ENCODE measurements at regions not wholly inside any gene's neighbourhood (a gene's known extent, or its start where the extent isn't known, plus 50 kb on each side); places are given as distances from the start of the nearest gene placed in this dataset.

DNA sequence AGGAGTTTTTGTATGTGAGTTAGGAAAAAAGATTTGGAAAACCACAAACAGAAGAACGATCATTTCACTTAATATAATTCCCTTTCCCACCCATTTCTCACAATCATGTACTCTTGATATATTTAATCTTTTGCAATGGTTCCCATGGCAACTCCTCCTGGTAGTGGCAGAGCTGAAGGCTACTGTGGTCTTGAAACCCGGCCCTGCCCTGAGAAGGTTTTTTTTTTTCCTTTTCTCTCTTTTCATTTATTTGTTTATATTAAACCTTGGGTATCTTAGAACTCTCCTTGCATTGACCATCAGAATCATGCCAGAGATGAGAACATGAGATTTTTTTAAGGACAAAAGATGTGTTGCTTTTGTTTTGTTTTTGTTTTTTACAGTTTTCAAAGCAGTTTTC lies 566.1 kb upstream of the NRP1 start:
- DNase-seq (no peak), ATAC-seq (no peak)
- POLR2A ChIA-PET: no interaction called here
- Mint-ChIP-seq H3K36me3 (no peaks in the 10 kb centered on the region), H3K27ac (no peak overlapping the region), H3K9me3 (peaks cover 0 to 6% (median 2%) of the 10 kb centered on the region in 11 donors), H3K4me1 (no peaks in the 10 kb centered on the region), H3K27me3 (peaks cover 0 to 25% (median 24%) of the 10 kb centered on the region in 5 donors), H3K4me3 (no peak overlapping the region)
- H3K27me3 ChIP-seq (ENCODE audit: control insufficient read depth in 2 of 2, insufficient read depth in 2 of 2, low read length in 2 of 2): no peaks in the 10 kb centered on the region
- H3K27ac ChIP-seq (ENCODE audit: low read depth, low read length): no peak overlapping the region
- H3K4me1 ChIP-seq (ENCODE audit: control insufficient read depth in 2 of 2, insufficient read depth in 2 of 2, low read length in 2 of 2): no peaks in the 10 kb centered on the region
- no peak overlapping the region for H3K4me3 ChIP-seq (ENCODE audit: low read length)
- CTCF ChIA-PET: no interaction called here
- H3K9me3 ChIP-seq (ENCODE audit: control insufficient read depth in 2 of 3, low read length in 3 of 3): no peaks in the 10 kb centered on the region
- no peaks in the 10 kb centered on the region for H3K36me3 ChIP-seq (ENCODE audit: control insufficient read depth in 2 of 3, insufficient read depth in 3 of 3, low read length in 3 of 3)
- intact Hi-C loops (cut with micrococcal nuclease): no loop called here

DNA sequence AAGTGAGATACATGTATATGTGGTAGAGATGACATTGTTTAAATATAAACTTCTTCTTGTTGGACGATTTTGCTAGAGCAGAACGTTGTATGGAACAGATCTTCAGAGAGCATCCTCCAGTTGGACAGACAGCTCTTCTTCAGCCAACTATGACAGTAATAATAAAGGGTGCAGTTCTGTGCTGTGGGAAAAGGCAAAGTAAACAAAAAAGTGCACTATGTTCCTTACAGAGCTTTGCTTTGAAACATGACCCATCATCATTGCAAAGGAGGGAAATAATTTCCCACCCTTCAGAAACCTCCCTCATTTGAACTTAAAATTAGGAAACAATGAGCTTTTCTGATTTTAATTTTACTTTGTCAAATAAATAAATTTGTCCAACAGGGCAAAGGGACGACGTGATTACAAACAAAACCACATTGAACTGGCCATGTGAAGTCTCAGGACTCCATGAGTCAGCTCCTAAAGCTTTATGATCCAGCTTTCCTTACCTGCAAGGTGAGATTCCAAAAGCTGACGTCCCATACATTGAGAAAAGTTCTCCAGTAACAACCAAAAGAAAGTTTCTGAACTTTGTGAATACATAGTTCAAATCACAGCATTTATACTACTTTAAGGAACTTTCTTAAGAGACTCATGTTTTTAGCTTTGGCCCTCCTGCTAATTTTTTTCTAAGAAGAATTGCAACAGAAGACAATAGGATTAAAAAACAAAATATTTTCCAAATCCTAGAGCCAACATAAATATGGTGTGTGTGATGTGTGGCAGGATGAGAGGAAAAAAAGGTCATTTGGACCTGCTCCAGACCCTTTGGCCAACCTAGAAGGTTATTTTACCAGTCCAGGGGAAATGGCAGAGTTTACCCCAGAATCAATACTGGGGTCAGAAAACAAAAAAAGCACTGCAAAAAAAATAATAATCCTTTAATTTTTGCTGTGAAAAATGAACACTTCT lies 565.4 kb upstream of the NRP1 start:
- H3K4me1 Mint-ChIP-seq: no peaks in the 10 kb centered on the region
- ChIA-PET CTCF (no interaction called here), POLR2A (interaction anchor here (0.6 kb wide), 1 partner anchor 555 kb away, joined by 4 read pairs; no protein-coding TSS in a partner anchor)
- Histone ChIP-seq H3K27ac (ENCODE audit: low read depth, low read length) (no peak overlapping the region), H3K27me3 (ENCODE audit: control insufficient read depth in 2 of 2, insufficient read depth in 2 of 2, low read length in 2 of 2) (no peaks in the 10 kb centered on the region), H3K36me3 (ENCODE audit: control insufficient read depth in 2 of 3, insufficient read depth in 3 of 3, low read length in 3 of 3) (no peaks in the 10 kb centered on the region), H3K9me3 (ENCODE audit: control insufficient read depth in 2 of 3, low read length in 3 of 3) (no peaks in the 10 kb centered on the region), H3K4me3 (ENCODE audit: low read length) (no peak overlapping the region), H3K4me1 (ENCODE audit: control insufficient read depth in 2 of 2, insufficient read depth in 2 of 2, low read length in 2 of 2) (no peaks in the 10 kb centered on the region)
- no peaks in the 10 kb centered on the region for H3K36me3 Mint-ChIP-seq
- ATAC-seq: no peak
- DNase-seq: no peak
- H3K27ac Mint-ChIP-seq: no peak overlapping the region
- no peak overlapping the region for H3K4me3 Mint-ChIP-seq
- H3K9me3 Mint-ChIP-seq: peaks cover 0 to 6% (median 2%) of the 10 kb centered on the region in 11 donors
- H3K27me3 Mint-ChIP-seq: peaks cover 0 to 30% (median 24%) of the 10 kb centered on the region in 5 donors
- intact Hi-C loops (cut with micrococcal nuclease): no loop called here

DNA sequence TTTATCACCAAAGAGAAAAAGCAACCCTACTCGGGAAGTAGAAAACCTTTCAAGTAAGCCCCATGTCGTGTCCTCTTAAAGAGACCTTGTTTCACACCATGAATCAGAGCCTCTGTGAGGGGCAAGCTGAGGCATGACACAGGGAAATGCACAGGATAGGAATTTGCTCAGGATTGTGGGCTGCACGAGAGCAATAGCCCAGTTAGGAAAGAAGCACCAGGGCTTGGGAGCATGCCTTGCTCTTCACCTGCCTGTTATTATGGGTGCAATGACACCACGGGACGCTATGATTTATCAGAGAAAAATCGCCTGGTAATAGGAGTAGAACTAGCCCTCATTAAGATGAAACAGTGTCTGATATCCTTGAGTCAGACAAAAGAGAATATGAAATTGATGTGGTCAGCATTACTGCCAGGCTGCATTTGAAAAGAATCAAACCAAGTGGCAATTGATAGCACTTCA lies 562.9 kb upstream of the NRP1 start:
- Mint-ChIP-seq H3K4me1 (no peaks in the 10 kb centered on the region), H3K27ac (no peak overlapping the region), H3K27me3 (peaks cover 0 to 30% (median 24%) of the 10 kb centered on the region in 5 donors), H3K4me3 (no peak overlapping the region), H3K36me3 (no peaks in the 10 kb centered on the region), H3K9me3 (peaks cover 0 to 6% (median 2%) of the 10 kb centered on the region in 11 donors)
- no peak for DNase-seq
- no peaks in the 10 kb centered on the region for H3K36me3 ChIP-seq (ENCODE audit: control insufficient read depth in 2 of 3, insufficient read depth in 3 of 3, low read length in 3 of 3)
- no peak overlapping the region for H3K4me3 ChIP-seq (ENCODE audit: low read length)
- H3K4me1 ChIP-seq (ENCODE audit: control insufficient read depth in 2 of 2, insufficient read depth in 2 of 2, low read length in 2 of 2): no peaks in the 10 kb centered on the region
- ChIA-PET POLR2A (no interaction called here), CTCF (no interaction called here)
- ATAC-seq: no peak
- intact Hi-C loops (cut with micrococcal nuclease): no loop called here
- no peaks in the 10 kb centered on the region for H3K9me3 ChIP-seq (ENCODE audit: control insufficient read depth in 2 of 3, low read length in 3 of 3)
- H3K27me3 ChIP-seq (ENCODE audit: control insufficient read depth in 2 of 2, insufficient read depth in 2 of 2, low read length in 2 of 2): no peaks in the 10 kb centered on the region
- H3K27ac ChIP-seq (ENCODE audit: low read depth, low read length): no peak overlapping the region

DNA sequence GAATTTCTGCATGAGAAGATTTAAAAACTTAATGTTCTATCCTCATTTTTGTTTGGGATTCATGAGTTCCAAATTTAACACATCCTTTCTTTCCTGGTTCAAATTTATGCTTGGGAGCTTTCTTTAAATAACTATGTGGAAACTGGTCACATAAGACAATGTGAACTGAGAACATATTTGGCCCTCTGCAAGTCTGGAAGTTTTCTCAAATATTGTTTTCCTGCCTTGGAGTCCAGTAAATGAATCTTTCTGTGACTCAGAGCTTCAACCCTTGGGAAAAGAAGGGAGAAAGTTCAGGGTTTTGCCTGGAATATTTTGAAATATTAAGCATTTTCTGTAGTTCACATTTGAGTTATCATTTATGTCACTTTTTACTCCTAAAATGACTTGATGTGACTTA lies 559.0 kb upstream of the NRP1 start:
- no peak for DNase-seq
- no peak overlapping the region for H3K4me3 ChIP-seq (ENCODE audit: low read length)
- no peaks in the 10 kb centered on the region for H3K4me1 Mint-ChIP-seq
- ChIA-PET CTCF (interaction anchor here (0.6 kb wide), 1 partner anchor 14 kb away, joined by 3 read pairs; no protein-coding TSS in a partner anchor), POLR2A (no interaction called here)
- H3K9me3 ChIP-seq (ENCODE audit: control insufficient read depth in 2 of 3, low read length in 3 of 3): no peaks in the 10 kb centered on the region
- H3K4me1 ChIP-seq (ENCODE audit: control insufficient read depth in 2 of 2, insufficient read depth in 2 of 2, low read length in 2 of 2): no peaks in the 10 kb centered on the region
- ATAC-seq: no peak
- H3K4me3 Mint-ChIP-seq: no peak overlapping the region
- no peaks in the 10 kb centered on the region for H3K36me3 Mint-ChIP-seq
- H3K36me3 ChIP-seq (ENCODE audit: control insufficient read depth in 2 of 3, insufficient read depth in 3 of 3, low read length in 3 of 3): no peaks in the 10 kb centered on the region
- intact Hi-C loops (cut with micrococcal nuclease): no loop called here
- H3K9me3 Mint-ChIP-seq: peaks cover 0 to 6% (median 0%) of the 10 kb centered on the region in 11 donors
- peaks cover 0 to 23% (median 18%) of the 10 kb centered on the region in 5 donors for H3K27me3 Mint-ChIP-seq
- H3K27ac ChIP-seq (ENCODE audit: low read depth, low read length): no peak overlapping the region
- no peaks in the 10 kb centered on the region for H3K27me3 ChIP-seq (ENCODE audit: control insufficient read depth in 2 of 2, insufficient read depth in 2 of 2, low read length in 2 of 2)
- H3K27ac Mint-ChIP-seq: no peak overlapping the region

DNA sequence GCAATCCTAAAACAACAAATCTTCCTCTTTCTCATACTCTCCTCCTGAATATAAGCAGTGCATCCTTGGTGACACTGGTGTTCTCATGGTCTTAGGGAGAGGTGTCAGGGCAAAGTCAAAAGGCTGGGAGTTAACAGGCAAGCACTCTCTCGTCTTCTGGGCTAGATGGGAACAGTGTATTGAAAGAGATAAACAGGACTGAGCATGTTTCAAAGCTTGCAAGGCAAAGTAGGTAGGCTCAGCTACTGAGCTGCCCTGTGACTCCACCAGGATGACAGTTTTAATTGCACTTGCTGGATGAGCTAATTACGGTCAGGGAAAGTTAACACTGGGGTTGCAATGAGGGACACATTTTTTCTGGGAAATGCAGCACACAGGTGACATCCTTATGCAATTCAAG lies 554.9 kb upstream of the NRP1 start:
- Mint-ChIP-seq H3K27me3 (peaks cover 0 to 6% (median 4%) of the 10 kb centered on the region in 5 donors), H3K36me3 (no peaks in the 10 kb centered on the region), H3K4me3 (no peak overlapping the region), H3K9me3 (peaks cover 0 to 6% (median 0%) of the 10 kb centered on the region in 11 donors), H3K27ac (no peak overlapping the region), H3K4me1 (no peaks in the 10 kb centered on the region)
- ChIA-PET CTCF (no interaction called here), POLR2A (no interaction called here)
- intact Hi-C loops (cut with micrococcal nuclease): no loop called here
- ATAC-seq (no peak), DNase-seq (no peak)
- no peaks in the 10 kb centered on the region for H3K27me3 ChIP-seq (ENCODE audit: control insufficient read depth in 2 of 2, insufficient read depth in 2 of 2, low read length in 2 of 2)
- H3K27ac ChIP-seq (ENCODE audit: low read depth, low read length): no peak overlapping the region
- H3K36me3 ChIP-seq (ENCODE audit: control insufficient read depth in 2 of 3, insufficient read depth in 3 of 3, low read length in 3 of 3): no peaks in the 10 kb centered on the region
- H3K4me3 ChIP-seq (ENCODE audit: low read length): no peak overlapping the region
- no peaks in the 10 kb centered on the region for H3K9me3 ChIP-seq (ENCODE audit: control insufficient read depth in 2 of 3, low read length in 3 of 3)
- H3K4me1 ChIP-seq (ENCODE audit: control insufficient read depth in 2 of 2, insufficient read depth in 2 of 2, low read length in 2 of 2): no peaks in the 10 kb centered on the region

DNA sequence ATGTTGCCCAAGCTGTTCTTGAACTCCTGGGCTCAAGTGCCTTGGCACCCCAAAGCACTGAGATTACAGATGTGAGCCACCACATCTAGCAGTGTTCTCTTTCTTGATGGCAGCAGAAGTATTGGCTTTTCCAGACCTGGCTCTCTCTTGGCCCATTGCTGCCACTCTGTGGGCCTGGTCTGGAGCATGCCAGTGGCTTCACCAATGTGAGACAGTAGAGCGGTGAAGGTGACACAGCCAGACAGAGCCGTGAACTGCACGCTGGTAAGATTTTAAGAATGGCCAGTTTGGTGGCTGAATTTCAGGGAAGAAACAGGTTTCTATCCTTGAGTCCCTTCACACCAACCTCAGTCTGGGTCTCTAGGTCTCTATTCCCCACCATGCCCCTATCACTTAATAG lies 552.7 kb upstream of the NRP1 start:
- ATAC-seq: no peak
- H3K9me3 Mint-ChIP-seq: peaks cover 0 to 6% (median 0%) of the 10 kb centered on the region in 11 donors
- intact Hi-C loops (cut with micrococcal nuclease): no loop called here
- H3K9me3 ChIP-seq (ENCODE audit: control insufficient read depth in 2 of 3, low read length in 3 of 3): no peaks in the 10 kb centered on the region
- POLR2A ChIA-PET: no interaction called here
- no peak for DNase-seq
- no peaks in the 10 kb centered on the region for H3K27me3 ChIP-seq (ENCODE audit: control insufficient read depth in 2 of 2, insufficient read depth in 2 of 2, low read length in 2 of 2)
- no peak overlapping the region for H3K4me3 Mint-ChIP-seq
- H3K4me1 ChIP-seq (ENCODE audit: control insufficient read depth in 2 of 2, insufficient read depth in 2 of 2, low read length in 2 of 2): no peaks in the 10 kb centered on the region
- H3K27ac ChIP-seq (ENCODE audit: low read depth, low read length): no peak overlapping the region
- H3K36me3 Mint-ChIP-seq: no peaks in the 10 kb centered on the region
- H3K4me3 ChIP-seq (ENCODE audit: low read length): no peak overlapping the region
- no peaks in the 10 kb centered on the region for H3K4me1 Mint-ChIP-seq
- no peak overlapping the region for H3K27ac Mint-ChIP-seq
- CTCF ChIA-PET: no interaction called here
- H3K27me3 Mint-ChIP-seq: peaks cover 0 to 6% (median 4%) of the 10 kb centered on the region in 5 donors
- H3K36me3 ChIP-seq (ENCODE audit: control insufficient read depth in 2 of 3, insufficient read depth in 3 of 3, low read length in 3 of 3): no peaks in the 10 kb centered on the region

DNA sequence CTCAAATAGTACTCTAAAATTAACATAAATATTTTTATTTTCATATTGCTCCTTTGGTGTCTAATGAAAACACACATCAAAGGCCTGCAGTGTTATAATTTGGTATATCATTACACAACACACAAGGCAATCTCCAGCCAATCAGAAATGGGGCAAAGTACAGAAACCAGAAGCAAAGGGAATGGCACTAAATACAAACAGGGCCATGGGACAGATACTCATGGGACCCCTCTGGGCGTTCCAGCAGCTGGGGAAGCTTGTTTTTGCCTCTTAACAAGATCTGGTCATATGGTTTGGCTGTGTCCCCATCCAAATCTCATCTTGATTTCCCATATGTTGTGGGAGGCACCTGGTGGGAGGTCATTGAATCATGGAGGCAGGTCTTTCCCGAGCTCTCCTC lies 551.8 kb upstream of the NRP1 start:
- H3K9me3 Mint-ChIP-seq: peaks cover 0 to 8% (median 0%) of the 10 kb centered on the region in 11 donors
- H3K4me3 ChIP-seq (ENCODE audit: low read length): no peak overlapping the region
- ChIA-PET CTCF (no interaction called here), POLR2A (no interaction called here)
- H3K9me3 ChIP-seq (ENCODE audit: control insufficient read depth in 2 of 3, low read length in 3 of 3): no peaks in the 10 kb centered on the region
- H3K4me1 Mint-ChIP-seq: peaks cover 0 to 2% (median 0%) of the 10 kb centered on the region in 7 donors
- intact Hi-C loops (cut with micrococcal nuclease): no loop called here
- DNase-seq: no peak
- H3K36me3 Mint-ChIP-seq: no peaks in the 10 kb centered on the region
- H3K36me3 ChIP-seq (ENCODE audit: control insufficient read depth in 2 of 3, insufficient read depth in 3 of 3, low read length in 3 of 3): no peaks in the 10 kb centered on the region
- no peak overlapping the region for H3K4me3 Mint-ChIP-seq
- no peak overlapping the region for H3K27ac Mint-ChIP-seq
- no peaks in the 10 kb centered on the region for H3K27me3 ChIP-seq (ENCODE audit: control insufficient read depth in 2 of 2, insufficient read depth in 2 of 2, low read length in 2 of 2)
- peaks cover 0 to 11% (median 6%) of the 10 kb centered on the region in 5 donors for H3K27me3 Mint-ChIP-seq
- ATAC-seq: no peak
- H3K4me1 ChIP-seq (ENCODE audit: control insufficient read depth in 2 of 2, insufficient read depth in 2 of 2, low read length in 2 of 2): no peaks in the 10 kb centered on the region
- H3K27ac ChIP-seq (ENCODE audit: low read depth, low read length): no peak overlapping the region

Data from naive thymus-derived CD4-positive, alpha-beta T cell (primary cell).